ENCODE measurements at regions not wholly inside any gene's neighbourhood (a gene's known extent, or its start where the extent isn't known, plus 50 kb on each side); places are given as distances from the start of the nearest gene placed in this dataset.

GRCh38 chr1:208419746-208420420 lies 175.7 kb upstream of the PLXNA2 start:
- DNase-seq (ENCODE audit: low spot score): no peak

DNA sequence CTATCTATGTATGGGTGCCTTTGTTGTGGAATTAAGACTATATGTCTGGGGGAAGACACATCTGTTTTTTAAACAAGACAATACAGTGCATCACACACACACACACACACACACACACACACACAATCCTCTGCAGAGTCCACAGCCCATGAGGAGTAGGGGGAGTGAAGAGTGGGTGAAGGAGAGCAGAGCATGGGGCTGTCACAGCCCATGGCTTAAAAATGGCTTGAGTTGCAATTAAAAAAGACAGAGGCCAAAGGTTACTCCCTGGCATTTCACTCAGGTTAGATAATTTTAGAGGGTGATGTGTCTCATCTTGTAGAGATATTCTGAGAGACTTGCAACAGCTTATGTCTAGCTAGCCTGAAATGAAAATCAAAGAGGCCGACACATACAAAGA lies 176.5 kb upstream of the PLXNA2 start:
- no peak for DNase-seq (ENCODE audit: low spot score)

DNA sequence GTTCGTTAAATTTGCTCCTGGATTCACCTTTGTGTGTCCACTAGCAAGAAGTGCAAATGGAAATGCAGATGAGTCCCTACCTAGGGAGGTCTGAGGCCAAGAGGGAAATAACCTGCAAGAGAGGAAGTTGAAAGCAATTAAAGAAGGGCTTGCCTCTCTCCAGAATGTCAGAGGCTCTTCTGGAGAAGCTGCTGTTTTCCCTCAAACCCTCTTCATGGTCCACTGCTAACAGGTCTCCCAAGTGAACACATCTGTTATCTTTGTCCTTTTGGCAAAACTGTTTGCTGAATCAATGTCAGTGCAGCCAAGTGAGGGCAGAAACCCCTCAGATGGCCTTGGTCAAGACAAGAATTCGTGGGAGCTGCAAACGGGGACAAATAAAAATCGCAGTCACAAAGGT lies 177.3 kb upstream of the PLXNA2 start:
- DNase-seq (ENCODE audit: low spot score): no peak

DNA sequence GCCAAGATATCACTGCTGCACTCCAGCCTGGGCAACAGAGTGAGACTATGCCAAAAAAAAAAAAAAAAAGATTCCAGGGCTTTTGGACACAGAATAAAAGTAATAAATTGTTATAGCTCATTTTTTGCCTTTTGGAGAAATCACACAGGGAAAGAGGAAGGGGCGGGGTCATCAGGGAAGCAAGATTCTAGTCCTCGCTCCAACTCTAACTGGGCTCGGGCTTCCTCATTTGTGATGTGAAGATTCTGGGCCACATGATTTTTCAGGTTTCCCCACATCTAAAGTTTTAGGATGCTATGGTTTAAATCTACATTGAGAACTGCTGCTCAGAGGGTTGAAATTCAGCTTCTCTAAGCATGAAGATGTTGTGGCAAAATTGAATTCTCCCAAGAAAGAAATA lies 179.3 kb upstream of the PLXNA2 start:
- DNase-seq (ENCODE audit: low spot score): no peak

GRCh38 chr1:208425096-208425495 lies 180.9 kb upstream of the PLXNA2 start:
- DNase-seq (ENCODE audit: low spot score): no peak

DNA sequence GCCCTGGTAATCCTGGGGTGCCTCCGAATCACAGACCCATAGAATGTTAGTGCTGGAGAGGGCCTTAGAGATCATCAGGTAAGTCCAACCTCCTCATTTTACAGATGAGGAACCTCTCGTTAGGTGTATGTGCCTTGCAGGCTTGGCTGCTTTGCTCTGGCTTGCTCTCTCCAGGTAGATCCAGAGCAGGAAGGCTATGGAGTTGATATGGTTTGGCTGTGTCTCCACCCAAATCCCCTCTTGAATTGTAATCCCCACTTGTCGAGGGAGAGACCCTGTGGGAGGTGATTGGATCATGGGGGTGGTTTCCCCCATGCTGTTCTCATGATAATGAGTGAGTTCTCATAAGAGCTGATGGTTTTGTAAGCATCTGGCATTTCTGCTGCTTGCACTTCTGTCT lies 186.0 kb upstream of the PLXNA2 start:
- no peak for DNase-seq (ENCODE audit: low spot score)

DNA sequence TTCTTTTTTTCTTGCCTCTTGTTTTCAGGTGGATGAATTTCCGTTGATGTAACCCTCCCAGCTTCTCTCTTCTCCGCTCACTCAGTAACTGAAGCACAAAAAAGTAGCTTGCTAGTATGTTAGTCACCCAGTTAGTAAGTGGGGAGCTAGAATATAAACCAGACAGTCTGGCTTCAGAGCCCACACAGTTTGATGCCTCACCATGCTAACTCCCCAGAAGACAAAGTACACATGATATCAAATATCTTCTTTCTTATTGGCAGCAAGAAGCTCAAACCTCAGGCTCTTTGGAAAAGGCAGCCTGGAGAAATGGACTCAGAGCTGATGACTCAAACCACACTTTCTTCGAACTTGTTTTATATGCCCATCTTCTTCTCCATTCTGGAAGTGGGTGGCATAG lies 187.5 kb upstream of the PLXNA2 start:
- peak; percentile 43 for DNase-seq (ENCODE audit: low spot score)

DNA sequence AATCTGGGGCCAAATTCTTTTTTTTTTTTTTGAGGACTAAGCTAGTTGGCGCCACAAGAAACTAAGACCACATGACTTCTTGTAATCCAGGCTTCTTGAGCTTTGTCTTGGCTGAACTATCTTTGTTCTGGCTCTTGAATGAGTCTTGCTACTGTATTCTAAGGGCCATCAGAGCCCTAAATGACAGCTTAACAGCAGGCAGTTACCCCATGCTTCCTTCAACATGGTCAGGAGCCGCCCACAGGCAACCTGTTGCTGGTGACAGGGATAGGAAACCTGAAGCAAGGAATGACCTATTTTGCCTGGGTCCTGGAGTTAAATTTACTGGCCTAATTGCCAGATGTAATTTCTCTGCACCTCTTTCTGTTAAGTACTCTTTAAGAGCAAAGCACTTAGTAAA lies 188.2 kb upstream of the PLXNA2 start:
- DNase-seq (ENCODE audit: low spot score): no peak

DNA sequence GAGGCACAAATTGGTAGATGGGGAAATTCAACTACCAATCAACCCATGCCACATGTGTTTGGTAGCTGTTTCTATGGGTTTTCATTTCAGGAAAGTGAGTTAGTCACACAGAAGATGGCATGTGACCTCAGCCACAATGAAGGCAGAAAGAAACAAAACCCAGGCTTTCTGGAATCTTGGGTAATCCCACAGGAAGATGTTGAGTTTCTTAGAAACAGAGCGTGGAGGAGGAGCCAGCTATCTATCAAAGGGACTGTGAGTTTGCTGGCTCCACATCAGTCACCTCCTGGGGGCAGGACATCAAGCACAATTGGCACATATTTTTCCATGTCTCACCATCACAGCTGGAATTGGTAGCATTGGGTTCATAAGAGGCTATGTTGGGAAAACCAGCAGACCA lies 188.9 kb upstream of the PLXNA2 start:
- DNase-seq (ENCODE audit: low spot score): peak; percentile 9

GRCh38 chr1:208433971-208434370 lies 189.8 kb upstream of the PLXNA2 start:
- DNase-seq (ENCODE audit: low spot score): no peak

GRCh38 chr1:208437401-208437800 lies 193.2 kb upstream of the PLXNA2 start:
- peak; percentile 40 for DNase-seq (ENCODE audit: low spot score)

- DNase-seq (ENCODE audit: low spot score): no peak
Observed at GRCh38 chr1:208438112-208438699, 194.0 kb upstream of the PLXNA2 start.

DNA sequence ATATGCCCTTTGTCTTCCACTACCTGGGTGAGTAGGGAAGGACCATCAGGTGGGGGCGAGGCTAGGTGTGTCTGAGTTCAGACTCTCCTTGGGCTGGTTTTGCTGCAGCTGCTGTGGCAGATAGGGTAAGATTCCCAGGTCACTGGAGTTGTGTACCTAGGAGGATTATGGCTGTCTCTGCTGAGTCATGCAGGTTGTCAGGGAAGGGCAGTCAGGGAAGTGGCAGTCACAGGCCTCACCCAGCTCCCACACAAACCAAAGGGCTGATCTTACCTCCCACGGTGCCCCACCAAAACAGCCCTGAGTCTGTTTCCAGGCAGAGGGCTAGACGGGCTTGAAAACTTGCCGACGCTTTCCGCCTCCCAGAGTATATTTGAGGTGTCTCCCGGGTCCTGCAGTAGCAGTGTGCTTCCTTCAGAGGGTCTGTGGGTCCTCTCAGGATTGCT lies 201.6 kb upstream of the PLXNA2 start:
- no peak for DNase-seq (ENCODE audit: low spot score)

- no peak for DNase-seq (ENCODE audit: low spot score)
Observed at GRCh38 chr1:208446271-208446691, 202.1 kb upstream of the PLXNA2 start.

DNA sequence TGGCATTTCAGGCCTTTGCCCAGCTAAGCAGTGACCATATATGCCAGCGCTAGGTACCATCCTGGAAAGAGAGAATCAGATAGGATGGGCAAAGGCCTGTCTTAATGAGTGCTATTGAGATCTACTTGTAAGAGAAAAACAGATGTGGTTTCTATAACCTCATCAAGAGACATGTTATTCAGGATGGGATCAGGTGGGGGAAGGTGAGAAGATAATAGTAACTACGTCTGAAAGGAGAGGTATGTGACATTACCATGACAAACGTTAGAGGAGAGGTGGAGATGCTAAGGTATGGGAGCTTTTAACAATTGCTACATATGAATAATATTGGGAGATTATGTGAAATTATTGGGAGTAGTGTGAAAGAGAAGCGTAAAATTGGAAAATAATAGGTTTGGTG lies 204.2 kb upstream of the PLXNA2 start:
- no peak for DNase-seq (ENCODE audit: low spot score)

GRCh38 chr1:208449951-208450350 lies 205.8 kb upstream of the PLXNA2 start:
- no peak for DNase-seq (ENCODE audit: low spot score)

- DNase-seq (ENCODE audit: low spot score): no peak
Observed at GRCh38 chr1:208450958-208451357, 206.8 kb upstream of the PLXNA2 start.

- DNase-seq (ENCODE audit: low spot score): peak; percentile 36
Observed at GRCh38 chr1:208455821-208456220, 211.6 kb upstream of the PLXNA2 start.

- no peak for DNase-seq (ENCODE audit: low spot score)
Observed at GRCh38 chr1:208456487-208456886, 212.3 kb upstream of the PLXNA2 start.

DNA sequence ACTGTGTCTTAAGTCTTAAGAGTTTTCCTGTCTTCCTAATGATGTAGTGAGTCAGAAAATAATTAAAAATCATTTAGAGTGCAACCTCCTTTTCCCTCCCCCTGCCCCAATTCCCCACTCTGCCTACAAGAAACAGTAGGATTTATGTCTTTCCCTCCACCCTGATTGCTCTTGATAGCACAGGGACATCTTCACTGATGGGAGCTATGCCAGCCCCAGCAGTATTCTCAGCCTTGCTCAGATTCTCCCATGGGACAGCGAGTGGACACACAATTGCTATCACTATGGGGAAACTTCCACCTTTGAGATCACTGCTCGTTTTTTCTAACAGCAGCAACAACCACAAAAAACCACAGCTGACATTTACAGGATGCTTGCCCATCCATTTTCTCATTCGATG lies 216.6 kb upstream of the PLXNA2 start:
- DNase-seq (ENCODE audit: low spot score): no peak

DNA sequence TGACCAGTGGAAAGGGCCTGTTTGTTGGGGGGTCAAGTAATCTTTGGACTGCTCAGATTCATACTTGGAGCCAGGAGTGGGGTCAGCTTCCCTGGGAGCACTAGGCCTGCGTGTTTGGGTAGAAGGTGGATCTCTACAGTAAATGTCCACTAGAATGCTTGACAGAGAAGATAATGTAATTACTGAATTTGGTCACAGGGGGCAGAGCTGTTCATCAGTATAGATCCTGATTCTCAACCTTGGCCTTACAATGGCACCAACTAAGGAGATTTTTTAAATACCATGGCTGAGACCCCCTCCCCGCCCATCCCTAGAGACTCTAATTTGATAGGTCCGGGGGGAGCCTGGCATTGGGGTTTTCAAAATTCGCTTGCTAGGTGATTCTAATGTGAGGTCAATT lies 217.5 kb upstream of the PLXNA2 start:
- DNase-seq (ENCODE audit: low spot score): no peak

GRCh38 chr1:208462761-208463160 lies 218.6 kb upstream of the PLXNA2 start:
- no peak for DNase-seq (ENCODE audit: low spot score)

- no peak for DNase-seq (ENCODE audit: low spot score)
Observed at GRCh38 chr1:208465266-208465665, 221.1 kb upstream of the PLXNA2 start.

Data from AG20443 (cell line).